HepG2 (cell line): ENCODE measurements at regions not wholly inside any gene's neighbourhood (a gene's known extent, or its start where the extent isn't known, plus 50 kb on each side); places are given as distances from the start of the nearest gene placed in this dataset.

ENCODE experiments used
- ATAC-seq: fragments of 200-7000 bp; cut with Tn5 transposase; 3 replicates; pipeline ENCODE4 v1.9.1; 2020; ENCODE audit warnings: mild to moderate bottlenecking, moderate library complexity
- BruUV-seq: library from RNA; stranded (reverse); fragments of 400-500 nt; replicated peaks from 2 replicates; lab custom pipeline; 2021; lab: Mats Ljungman, UMichigan
- CTCF ChIA-PET: fragments of 300-600 bp; formaldehyde crosslinking; extraction: SDS; loops from one replicate; lab custom pipeline; 2021; ENCODE audit warnings: low total read pairs, inconsistent platforms, low intra/inter-chr PET ratio; lab: Yijun Ruan, JAX
- POLR2A ChIA-PET: fragments of 350-600 bp; sonication (Branson Sonifier 250); formaldehyde crosslinking; loops from one replicate; lab custom pipeline; 2020; ENCODE audit warnings: antibody characterized with exemption, inconsistent platforms; lab: Yijun Ruan, JAX
- DNase-seq: peaks from one replicate; pipeline ENCODE4 v3.0.0-alpha.2; 2015; ENCODE audit warnings: low spot score
- FAIRE-seq: peaks from 3 replicates; lab custom pipeline; 2011; peaks lifted over from hg19 to GRCh38; lab: Jason Lieb, UNC
- H2AFZ ChIP-seq: one replicate; pipeline ENCODE4 v1.6.1; 2011; ENCODE audit warnings: low read length, inconsistent platforms
- H3K27ac ChIP-seq: fragments of 300-600 bp; 3 replicates; pipeline ENCODE4 v1.8.0; 2011; ENCODE audit warnings: mixed run types, mild to moderate bottlenecking, mixed read lengths, low read length, inconsistent platforms; ENCODE audit not compliant: insufficient read depth; ENCODE audit errors: extremely low read length
- H3K27me3 ChIP-seq, 2 experiments: fragments of 200-600 bp in 1 of 2; 2 replicates in 1 of 2; 3 replicates in 1 of 2; pipeline versions ENCODE4 v1.6.0 to v1.8.0; 2011; ENCODE audit warnings: low read length in 2 of 2, mild to moderate bottlenecking in 2 of 2, moderate library complexity in 2 of 2, inconsistent platforms in 1 of 2; ENCODE audit not compliant: insufficient read depth in 2 of 2, control insufficient read depth in 1 of 2
- H3K36me3 ChIP-seq, 2 experiments: fragments of 200-600 bp in 1 of 2; replicated peaks in 1 of 2; 2 replicates in 1 of 2; 3 replicates in 1 of 2; pipeline versions ENCODE4 v1.5.1 to v1.8.0; 2011; ENCODE audit warnings: low read length in 2 of 2, inconsistent platforms in 1 of 2; ENCODE audit not compliant: insufficient read depth in 2 of 2, control insufficient read depth in 1 of 2
- H3K4me1 ChIP-seq: 2 replicates; pipeline ENCODE4 v1.5.1; 2012; ENCODE audit warnings: low read length, inconsistent platforms; ENCODE audit not compliant: insufficient read depth
- H3K4me2 ChIP-seq: 2 replicates; pipeline ENCODE4 v1.6.0; 2011; ENCODE audit warnings: low read depth, low read length, inconsistent platforms
- H3K4me3 ChIP-seq, 3 experiments: fragments of 200-600 bp in 1 of 3; sonication (generic), shearing (Covaris generic) in 1 of 3; replicated peaks in 1 of 3; 2 replicates each; pipeline ENCODE4 v1.5.1; 2011 to 2016; ENCODE audit warnings: low read length in 3 of 3, inconsistent platforms in 2 of 3, low read depth in 2 of 3, mild to moderate bottlenecking in 2 of 3, control low read depth in 1 of 3, mixed read lengths in 1 of 3; ENCODE audit not compliant: insufficient read depth in 1 of 3
- H3K79me2 ChIP-seq: one replicate; pipeline ENCODE4 v1.6.1; 2011; ENCODE audit warnings: low read length, inconsistent platforms; ENCODE audit not compliant: insufficient read depth
- H3K9ac ChIP-seq: 2 replicates; pipeline ENCODE4 v1.6.0; 2011; ENCODE audit warnings: mild to moderate bottlenecking, low read depth, low read length, inconsistent platforms; ENCODE audit not compliant: insufficient read depth
- H3K9me3 ChIP-seq: 2 replicates; pipeline ENCODE4 v1.5.1; 2012; ENCODE audit warnings: mild to moderate bottlenecking, low read length
- H4K20me1 ChIP-seq: 2 replicates; pipeline ENCODE4 v1.6.0; 2011; ENCODE audit warnings: inconsistent platforms, mild to moderate bottlenecking, low read length, moderate library complexity; ENCODE audit not compliant: insufficient read depth
- AFF4 ChIP-seq: sonication (generic); formaldehyde crosslinking; IDR thresholded peaks from 2 replicates; pipeline ENCODE4 v1.4.0; 2020; ENCODE audit warnings: missing genetic modification reagents
- ATF7 ChIP-seq, 2 experiments: fragments of 450-650 bp in 1 of 2; sonication (generic) in 1 of 2; formaldehyde crosslinking in 1 of 2; IDR thresholded peaks; 2 replicates each; pipeline versions ENCODE4 v1.4.0 to v1.6.1; 2016 to 2020; ENCODE audit warnings: antibody characterized with exemption in 1 of 2, mild to moderate bottlenecking in 1 of 2, missing genetic modification reagents in 1 of 2
- CREB3 ChIP-seq: sonication (generic); formaldehyde crosslinking; IDR thresholded peaks from 2 replicates; pipeline ENCODE4 v1.5.0; 2020; ENCODE audit warnings: missing genetic modification reagents
- MIER3 ChIP-seq: IDR thresholded peaks from 2 replicates; pipeline ENCODE4 v1.6.1; 2016; ENCODE audit warnings: missing compliant biosample characterization, borderline replicate concordance
- MYNN ChIP-seq: sonication (generic); formaldehyde crosslinking; IDR thresholded peaks from 2 replicates; pipeline ENCODE4 v1.4.0; 2020; ENCODE audit warnings: mild to moderate bottlenecking, low read depth, missing genetic modification reagents
- NBN ChIP-seq: fragments of 450-650 bp; conservative IDR thresholded peaks from 2 replicates; pipeline ENCODE4 v1.6.1; 2017
- ZNF207 ChIP-seq: fragments of 450-650 bp; IDR thresholded peaks from 2 replicates; pipeline ENCODE4 v1.6.1; 2016; ENCODE audit warnings: antibody characterized with exemption, borderline replicate concordance
- ZNF431 ChIP-seq: sonication (generic); formaldehyde crosslinking; IDR thresholded peaks from 2 replicates; pipeline ENCODE4 v1.9.0; 2022; ENCODE audit warnings: missing genetic modification reagents, low read depth, mild to moderate bottlenecking, borderline replicate concordance
- ZNF549 ChIP-seq: sonication (generic); formaldehyde crosslinking; IDR thresholded peaks from 2 replicates; pipeline ENCODE4 v1.5.0; 2020; ENCODE audit warnings: missing genetic modification reagents
- WGBS: methylation state at CpG from one replicate; pipeline ENCODE4 v1.1.6; 2017; ENCODE audit warnings: low lambda C conversion rate; 5-methylcytosine and 5-hydroxymethylcytosine counted together
- in situ Hi-C: cut with HindIII; loops from 2 replicates; pipeline ENCODE4 v1.10.0; 2017; ENCODE audit warnings: low pct_unique_long_range_greater_than_20kb; ENCODE audit not compliant: extremely low pct_ligation_motif_present
- intact Hi-C: fragments of 100-400 bp; cut with micrococcal nuclease; formaldehyde crosslinking; loops from one replicate; pipeline ENCODE4 v1.10.0; 2022; ENCODE audit not compliant: unreplicated experiment
- TF ChIP-seq, protein P1 (sequence below): fragments of 450-650 bp; IDR thresholded peaks from 2 replicates; pipeline ENCODE4 v1.6.1; 2017
- TF ChIP-seq, protein P2 (sequence below): sonication (generic); formaldehyde crosslinking; IDR thresholded peaks from 2 replicates; pipeline ENCODE4 v1.9.0; 2021; ENCODE audit warnings: missing genetic modification reagents, mild to moderate bottlenecking, borderline replicate concordance

DNA sequence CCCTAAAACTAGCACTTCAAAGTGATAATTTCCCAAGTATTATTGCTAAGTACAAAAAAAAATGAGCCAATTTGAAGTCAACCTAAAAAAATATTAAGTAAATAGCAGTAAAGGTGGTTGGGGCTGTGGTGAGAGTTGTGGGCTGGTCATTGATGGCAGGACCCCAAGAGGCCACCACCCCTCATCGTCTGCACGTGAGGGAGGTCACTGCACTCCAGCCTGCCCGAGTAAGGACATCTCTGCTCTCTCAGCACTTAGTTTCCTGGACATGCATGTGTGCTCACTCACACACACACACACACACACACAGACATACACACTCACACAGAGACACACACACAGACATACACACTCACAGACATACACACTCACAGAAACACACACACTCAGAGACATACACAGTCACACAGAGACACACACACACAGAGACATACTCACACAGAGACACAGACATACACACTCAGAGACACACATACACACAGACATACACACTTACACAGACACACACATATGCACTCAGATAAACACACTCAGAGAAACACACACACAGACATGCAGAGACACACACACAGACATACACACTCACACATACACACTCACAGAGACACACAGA, 127.2 kb upstream of the SOX1 start:
- ATAC-seq (no peak), DNase-seq (no peak), FAIRE-seq (no peak)
- 0% methylated on average over 3 of the region's 3 CpGs for WGBS
- no peak overlapping the region for H3K27ac ChIP-seq
- intact Hi-C loops (no loop called here), in situ Hi-C loops (no loop called here)
- no peak overlapping the region for H3K9ac ChIP-seq
- no peak for TF ChIP-seq ZNF549 (CRISPR knock-in tag)
- TF ChIP-seq ZNF207 = peak; percentile 82; the same call in 1 of the 2 replicates
- 0 out of 2 replicates have a peak, but pooled peaks have one; percentile 4 for TF ChIP-seq ATF7 (IDR thresholded peaks at IDR 0.05)
- TF ChIP-seq ATF7 (CRISPR knock-in tag; IDR thresholded peaks at IDR 0.05) = no peak
- TF ChIP-seq, protein P1, sequence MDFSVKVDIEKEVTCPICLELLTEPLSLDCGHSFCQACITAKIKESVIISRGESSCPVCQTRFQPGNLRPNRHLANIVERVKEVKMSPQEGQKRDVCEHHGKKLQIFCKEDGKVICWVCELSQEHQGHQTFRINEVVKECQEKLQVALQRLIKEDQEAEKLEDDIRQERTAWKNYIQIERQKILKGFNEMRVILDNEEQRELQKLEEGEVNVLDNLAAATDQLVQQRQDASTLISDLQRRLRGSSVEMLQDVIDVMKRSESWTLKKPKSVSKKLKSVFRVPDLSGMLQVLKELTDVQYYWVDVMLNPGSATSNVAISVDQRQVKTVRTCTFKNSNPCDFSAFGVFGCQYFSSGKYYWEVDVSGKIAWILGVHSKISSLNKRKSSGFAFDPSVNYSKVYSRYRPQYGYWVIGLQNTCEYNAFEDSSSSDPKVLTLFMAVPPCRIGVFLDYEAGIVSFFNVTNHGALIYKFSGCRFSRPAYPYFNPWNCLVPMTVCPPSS = 0 out of 2 replicates have a peak, but pooled peaks have one; percentile 20
- no peaks in the 10 kb centered on the region for H3K36me3 ChIP-seq
- no peaks in the 10 kb centered on the region for H4K20me1 ChIP-seq
- H3K4me2 ChIP-seq = no peak overlapping the region
- H3K9me3 ChIP-seq = no peaks in the 10 kb centered on the region
- CTCF ChIA-PET = no interaction called here
- H3K79me2 ChIP-seq = no peaks in the 10 kb centered on the region
- H3K27me3 ChIP-seq = peaks cover 2 to 28% of the 10 kb centered on the region in 2 experiments; a peak in 3 of 5 replicates
- POLR2A ChIA-PET = no interaction called here
- no peaks in the 10 kb centered on the region for H3K4me1 ChIP-seq
- H2AFZ ChIP-seq = no peak overlapping the region
- no peak overlapping the region for H3K4me3 ChIP-seq
- BruUV-seq = no TSS peak

DNA sequence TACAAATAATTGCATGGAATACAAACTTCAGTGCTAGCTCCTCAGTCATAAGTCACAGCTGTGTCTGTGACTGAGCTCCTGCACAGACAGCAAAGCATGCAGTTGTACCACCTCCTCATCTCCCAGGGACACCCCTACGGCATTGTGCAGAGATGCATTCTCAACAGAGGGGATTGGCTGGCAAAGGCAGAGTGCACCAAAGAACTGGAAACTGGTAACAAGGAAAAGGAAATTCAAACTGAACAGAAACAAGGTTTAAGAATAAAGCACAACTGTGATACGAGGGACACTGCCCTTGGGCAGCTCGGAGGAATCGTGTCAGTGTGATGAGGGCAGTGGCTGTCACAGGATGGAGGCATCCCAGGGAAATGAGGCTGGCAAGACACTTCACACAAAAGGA, 126.1 kb upstream of the SOX1 start:
- H3K9ac ChIP-seq = no peak overlapping the region
- intact Hi-C loops (no loop called here), in situ Hi-C loops (no loop called here)
- H3K36me3 ChIP-seq = no peaks in the 10 kb centered on the region
- no peaks in the 10 kb centered on the region for H3K79me2 ChIP-seq
- H3K4me1 ChIP-seq = no peaks in the 10 kb centered on the region
- H3K9me3 ChIP-seq = no peaks in the 10 kb centered on the region
- no TSS peak for BruUV-seq
- FAIRE-seq (no peak), DNase-seq (no peak), ATAC-seq (no peak)
- peaks cover 3 to 39% of the 10 kb centered on the region in 2 experiments; a peak in 4 of 5 replicates for H3K27me3 ChIP-seq
- H2AFZ ChIP-seq = no peak overlapping the region
- H3K27ac ChIP-seq = no peak overlapping the region
- CTCF ChIA-PET = no interaction called here
- no peak overlapping the region for H3K4me3 ChIP-seq
- H4K20me1 ChIP-seq = no peaks in the 10 kb centered on the region
- 28% methylated on average over 4 of the region's 4 CpGs for WGBS
- POLR2A ChIA-PET = no interaction called here
- no peak overlapping the region for H3K4me2 ChIP-seq
- TF ChIP-seq MYNN (CRISPR knock-in tag) = no peak
- no peak for TF ChIP-seq NBN
- TF ChIP-seq ZNF431 = no peak
- no peak for TF ChIP-seq CREB3 (CRISPR knock-in tag)
- TF ChIP-seq, protein P2, sequence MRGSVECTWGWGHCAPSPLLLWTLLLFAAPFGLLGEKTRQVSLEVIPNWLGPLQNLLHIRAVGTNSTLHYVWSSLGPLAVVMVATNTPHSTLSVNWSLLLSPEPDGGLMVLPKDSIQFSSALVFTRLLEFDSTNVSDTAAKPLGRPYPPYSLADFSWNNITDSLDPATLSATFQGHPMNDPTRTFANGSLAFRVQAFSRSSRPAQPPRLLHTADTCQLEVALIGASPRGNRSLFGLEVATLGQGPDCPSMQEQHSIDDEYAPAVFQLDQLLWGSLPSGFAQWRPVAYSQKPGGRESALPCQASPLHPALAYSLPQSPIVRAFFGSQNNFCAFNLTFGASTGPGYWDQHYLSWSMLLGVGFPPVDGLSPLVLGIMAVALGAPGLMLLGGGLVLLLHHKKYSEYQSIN (CRISPR knock-in tag) = no peak
- no peak for TF ChIP-seq AFF4 (CRISPR knock-in tag)
- no peak for TF ChIP-seq MIER3 (CRISPR knock-in tag)
